ENCODE measurements at regions not wholly inside any gene's neighbourhood (a gene's known extent, or its start where the extent isn't known, plus 50 kb on each side); places are given as distances from the start of the nearest gene placed in this dataset.

DNA sequence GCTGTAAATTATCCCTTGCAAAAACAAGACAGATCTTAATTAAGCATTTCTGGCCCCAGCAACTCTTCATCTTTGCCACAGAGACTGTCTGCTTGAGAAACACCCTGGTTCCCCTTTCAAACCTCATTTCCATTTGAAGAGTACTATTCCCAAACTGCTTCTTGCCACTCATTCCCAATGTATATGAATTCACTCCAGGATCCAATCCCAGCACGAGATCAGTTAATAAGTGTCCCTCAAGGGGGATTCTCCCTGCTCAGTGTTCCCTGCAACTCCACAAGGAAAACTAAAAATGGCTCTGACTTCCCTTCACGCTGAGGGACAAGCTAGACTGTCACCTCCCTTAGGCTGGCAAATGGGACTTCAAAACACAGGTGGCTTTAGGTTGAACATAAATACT is 173.2 kb downstream of the SIPA1L2 start:
- no peak overlapping the region for H3K14ac ChIP-seq (ENCODE audit: insufficient read length)
- no peaks in the 10 kb centered on the region for H3K79me2 ChIP-seq (ENCODE audit: control insufficient read depth in 1 of 2, insufficient read depth in 2 of 2, low read length in 2 of 2)
- H4K5ac ChIP-seq (ENCODE audit: insufficient read length, low read depth, low read length), result no peak overlapping the region
- H2BK20ac ChIP-seq (ENCODE audit: low read length), result no peak overlapping the region
- no peak overlapping the region for H2BK5ac ChIP-seq (ENCODE audit: low read depth, low read length)
- no peaks in the 10 kb centered on the region; a peak in 1 of 7 replicates for H3K27me3 ChIP-seq (replicated peaks in 1 of 4; ENCODE audit: control insufficient read depth in 3 of 4, extremely low read depth in 1 of 4, insufficient read depth in 3 of 4, low read length in 3 of 4)
- TF ChIP-seq GABPA (IDR thresholded peaks at IDR 0.05; ENCODE audit: borderline replicate concordance, insufficient read depth, low read length), result no peak
- TF ChIP-seq RAD21 (IDR thresholded peaks at IDR 0.05 in 1 of 2, conservative IDR thresholded peaks at IDR 0.05 in 1 of 2; ENCODE audit: low read depth in 2 of 2, low read length in 2 of 2), result no peak
- TF ChIP-seq SIX5 (IDR thresholded peaks at IDR 0.05; ENCODE audit: low read depth, low read length), result no peak
- no peak for TF ChIP-seq EGR1 (IDR thresholded peaks at IDR 0.05; ENCODE audit: borderline replicate concordance, low read depth, low read length)
- no peak overlapping the region for H3K4ac ChIP-seq (replicated peaks; ENCODE audit: insufficient read length, low read depth, low read length)
- H4K8ac ChIP-seq (ENCODE audit: extremely low read depth, insufficient read depth, low read length), result no peak overlapping the region
- H3K27ac ChIP-seq (ENCODE audit: low read depth, low read length), result no peak overlapping the region
- no peak overlapping the region for H2AFZ ChIP-seq (ENCODE audit: low read length)
- H3K23ac ChIP-seq (ENCODE audit: insufficient read length), result no peak overlapping the region
- no peak overlapping the region for H3K18ac ChIP-seq (ENCODE audit: extremely low read depth, low read length)
- CTCF ChIA-PET (ENCODE audit: partially characterized antibody), result interaction anchor here (2.3 kb wide), 1 partner anchor 11 kb away, joined by 11 read pairs; no protein-coding TSS in a partner anchor
- H3K9ac ChIP-seq (replicated peaks in 1 of 4; ENCODE audit: extremely low read depth in 1 of 4, low read depth in 3 of 4, low read length in 3 of 4), result peak overlapping the region in 1 of 4 experiments; percentile 49; a peak in 1 of 7 replicates
- peaks cover 0 to 13% (median 7%) of the 10 kb centered on the region in 4 experiments; a peak in 4 of 7 replicates for H3K4me1 ChIP-seq (replicated peaks in 1 of 4; ENCODE audit: control insufficient read depth in 3 of 4, insufficient read depth in 4 of 4, low read length in 3 of 4)
- no peaks in the 10 kb centered on the region for H4K20me1 ChIP-seq (replicated peaks in 1 of 2; ENCODE audit: control insufficient read depth in 1 of 2, insufficient read depth in 2 of 2, low read length in 2 of 2)
- no peak overlapping the region for H3K56ac ChIP-seq (replicated peaks; ENCODE audit: insufficient read length, low read depth, low read length)
- H2BK120ac ChIP-seq (replicated peaks; ENCODE audit: low read depth, low read length), result no peak overlapping the region
- no peaks in the 10 kb centered on the region for H3K36me3 ChIP-seq (ENCODE audit: control insufficient read depth in 2 of 4, insufficient read depth in 4 of 4, low read length in 3 of 4)
- no peak overlapping the region; a peak in 1 of 4 replicates for H3K4me2 ChIP-seq (ENCODE audit: insufficient read depth in 1 of 2, low read depth in 2 of 2, low read length in 2 of 2)
- H2AK5ac ChIP-seq (ENCODE audit: low read depth, low read length), result no peak overlapping the region
- POLR2A ChIA-PET (ENCODE audit: partially characterized antibody), result no interaction called here
- H3K4me3 ChIP-seq (ENCODE audit: extremely low read depth in 1 of 4, insufficient read depth in 2 of 4, low read depth in 3 of 4, low read length in 4 of 4), result no peak overlapping the region
- no peaks in the 10 kb centered on the region for H3K79me1 ChIP-seq (ENCODE audit: low read depth, low read length)
- H2BK12ac ChIP-seq (ENCODE audit: low read depth, low read length), result no peak overlapping the region
- no peak for DNase-seq (ENCODE audit: low read depth in 1 of 2, low spot score in 2 of 2)
- H3K9me3 ChIP-seq (ENCODE audit: insufficient read depth in 2 of 2, low read depth in 1 of 2, low read length in 1 of 2), result no peaks in the 10 kb centered on the region
- no peak overlapping the region for H2BK15ac ChIP-seq (ENCODE audit: low read length)
- no peaks in the 10 kb centered on the region for H3K23me2 ChIP-seq (ENCODE audit: low read depth, low read length)
- no peak for FAIRE-seq
- H4K91ac ChIP-seq (replicated peaks; ENCODE audit: insufficient read length, low read length), result no peak overlapping the region
- 56% methylated on average over 2 of the region's 2 CpGs; no CpG with 5 or more reads in 1 of the 2 experiments for WGBS, 2 experiments (ENCODE audit: extremely low coverage in 1 of 2, insufficient coverage in 1 of 2, insufficient read length in 1 of 2, insufficient replicate concordance in 2 of 2, low coverage in 1 of 2, low lambda C conversion rate in 2 of 2, missing lambda C conversion rate in 1 of 2)

All from H1 (cell line).